NCI-H1436 treated with DMSO at 0.1 percent for 48 hours (cell line): ENCODE measurements at regions not wholly inside any gene's neighbourhood (a gene's known extent, or its start where the extent isn't known, plus 50 kb on each side); places are given as distances from the start of the nearest gene placed in this dataset.
"Not testable (repeated sequence)": the region's sequence is repeated elsewhere in the genome, so short reads cannot be mapped to it uniquely, and the experiment has no call there.

Source experiments
- DNase-seq: peaks from one replicate; lab custom pipeline; 2025; lab: John Stamatoyannopoulos, UW

GRCh38 chr3:11712646-11713045, 68.9 kb upstream of the VGLL4 start:
- no peak for DNase-seq

DNA sequence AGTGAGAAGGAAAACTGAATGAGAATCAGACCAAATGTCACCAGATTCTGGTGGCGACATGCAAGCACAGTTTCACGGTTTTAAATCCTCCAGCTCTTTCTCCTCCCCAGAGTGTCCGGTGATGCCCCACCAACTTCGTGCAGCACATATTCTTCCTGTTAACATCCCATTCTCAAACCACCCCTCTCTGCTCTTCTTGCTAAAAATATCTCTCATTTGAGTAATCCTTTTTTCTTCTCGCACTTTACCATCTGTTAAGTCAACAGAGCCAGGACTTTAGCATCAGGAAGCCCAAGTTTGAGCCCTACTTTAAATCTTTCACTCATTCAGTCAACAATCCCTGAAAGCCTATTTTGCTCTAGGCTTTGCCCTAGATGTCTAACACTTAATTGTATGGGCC, 68.2 kb upstream of the VGLL4 start:
- DNase-seq, result no peak

GRCh38 chr3:11709782-11710181, 66.1 kb upstream of the VGLL4 start:
- DNase-seq, result no peak

DNA sequence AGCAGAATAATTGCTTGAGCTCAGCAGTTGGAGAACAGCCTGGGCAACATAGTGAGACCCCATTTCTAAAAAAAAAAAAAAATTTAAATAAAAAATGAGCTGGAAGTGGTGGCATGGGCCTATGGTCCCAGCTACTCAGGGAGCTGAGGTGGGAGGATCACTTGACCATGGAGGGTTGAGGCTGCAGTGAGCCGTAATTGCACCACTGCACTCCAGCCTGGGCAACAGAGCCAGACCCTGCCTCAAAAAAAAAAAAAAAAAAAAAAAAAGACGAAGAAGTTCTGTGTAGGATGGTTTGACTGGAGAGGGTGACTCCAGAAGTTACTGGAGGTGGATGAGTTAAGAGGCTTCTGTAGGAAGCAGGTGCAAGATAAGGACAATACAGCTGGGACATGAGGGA, 63.4 kb upstream of the VGLL4 start:
- DNase-seq, result not testable (repeated sequence)

- no peak for DNase-seq
Measured at GRCh38 chr3:11706604-11707003, 62.9 kb upstream of the VGLL4 start.

- DNase-seq, result no peak
Measured at GRCh38 chr3:11705049-11705448, 61.3 kb upstream of the VGLL4 start.

- no peak for DNase-seq
Measured at GRCh38 chr3:11703146-11703545, 59.4 kb upstream of the VGLL4 start.

DNA sequence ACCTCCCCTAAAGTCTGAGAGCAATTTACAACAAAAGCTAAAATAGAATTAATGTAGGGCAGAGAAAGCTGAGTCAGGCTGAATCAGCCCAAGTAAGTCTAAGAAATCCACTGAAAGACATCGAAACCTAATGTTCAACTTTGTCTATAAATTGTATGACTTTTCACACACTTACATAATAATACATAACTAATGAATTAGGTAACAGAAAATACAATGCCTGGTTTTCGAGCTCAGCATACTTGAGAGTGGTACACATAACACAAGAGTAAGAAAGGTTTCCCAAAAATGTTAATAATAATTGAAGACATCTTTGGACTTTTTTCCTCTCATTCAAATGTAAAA, 55.3 kb upstream of the VGLL4 start:
- DNase-seq, result no peak

DNA sequence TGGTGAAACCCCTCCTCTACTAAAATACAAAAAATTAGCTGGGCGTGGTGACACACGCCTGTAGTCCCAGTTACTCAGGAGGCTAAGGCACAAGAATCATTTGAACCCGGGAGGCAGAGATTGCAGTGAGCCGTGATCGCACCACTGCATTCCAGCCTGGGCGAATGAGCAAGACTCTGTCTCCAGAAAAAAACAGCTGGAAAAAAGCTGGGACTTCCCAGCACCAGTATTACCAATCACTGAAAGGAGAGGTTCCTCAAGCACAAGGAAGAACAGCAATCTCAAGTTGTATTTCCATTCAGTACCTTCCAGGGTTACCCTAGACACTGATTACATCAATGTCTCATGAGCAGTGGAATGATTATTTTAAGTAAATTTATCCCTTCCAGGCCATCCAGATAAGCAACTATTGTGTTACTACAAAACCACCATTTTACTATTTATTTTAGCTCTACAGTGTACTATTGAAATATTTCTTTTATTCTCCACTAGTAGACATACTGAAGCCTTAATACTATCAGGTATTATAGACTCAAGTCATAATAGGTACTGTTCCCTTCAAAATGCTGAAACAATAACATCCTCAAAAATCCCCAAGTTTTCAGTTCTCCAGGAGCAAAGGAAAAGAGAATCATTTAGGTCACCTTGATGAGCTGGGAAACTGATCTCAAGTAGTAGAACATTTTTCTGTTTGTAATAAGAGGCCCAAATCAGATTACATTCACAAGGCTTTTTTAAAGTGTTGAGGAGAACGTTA, 54.8 kb upstream of the VGLL4 start:
- DNase-seq, result no peak

DNA sequence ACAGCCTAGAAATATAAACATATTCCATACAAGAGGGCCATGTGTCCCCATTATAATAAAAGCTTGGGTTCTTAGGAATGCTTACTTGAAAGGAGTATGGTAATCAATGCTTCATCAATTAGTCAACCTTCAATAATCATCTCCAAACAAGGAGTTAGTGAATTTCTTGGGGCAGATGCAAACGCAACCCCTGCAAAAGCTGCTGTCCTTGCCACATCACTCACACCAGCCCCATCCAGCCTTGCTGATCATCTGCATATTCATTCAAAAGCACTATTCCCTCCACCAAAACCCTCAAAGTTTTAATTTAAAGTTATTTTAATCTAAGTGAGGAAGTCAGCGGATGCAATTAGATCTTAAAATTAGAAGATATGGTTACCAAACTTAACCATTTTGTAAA, 54.0 kb upstream of the VGLL4 start:
- DNase-seq, result no peak

DNA sequence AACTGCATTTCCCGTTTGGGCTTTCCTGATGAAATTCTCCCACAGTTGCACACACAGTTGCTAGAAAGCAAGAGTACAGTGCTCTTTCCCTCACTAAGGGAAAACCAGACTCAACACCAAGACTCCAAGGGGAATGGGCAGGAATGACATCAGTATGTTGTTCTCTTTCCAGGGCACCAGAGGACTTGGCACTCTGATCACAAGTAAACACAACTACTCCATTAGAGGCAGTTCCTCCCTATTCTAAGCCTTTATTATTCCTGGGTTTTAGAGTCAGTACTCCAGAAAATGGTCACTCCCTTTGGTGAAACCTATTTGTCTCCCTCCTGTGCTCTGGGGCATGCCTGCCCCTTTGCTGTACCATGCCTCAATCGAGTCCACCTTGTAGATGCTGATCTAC, 52.3 kb upstream of the VGLL4 start:
- no peak for DNase-seq
